Liver (tissue), 3 donors: ENCODE measurements at regions not wholly inside any gene's neighbourhood (a gene's known extent, or its start where the extent isn't known, plus 50 kb on each side); places are given as distances from the start of the nearest gene placed in this dataset.

ENCODE experiments used
- CTCF ChIP-seq: fragments of 150-350 bp; IDR thresholded peaks from 2 replicates; pipeline ENCODE4 v1.5.1; 2017; ENCODE audit warnings: improper control_type of control experiment, low read depth, low read length; ENCODE audit not compliant: missing input control
- FOXA1 ChIP-seq: IDR thresholded peaks from 2 replicates; pipeline ENCODE4 v1.6.1; 2016; ENCODE audit warnings: antibody characterized with exemption
- JUND ChIP-seq, 2 donors: IDR thresholded peaks; 2 replicates each; pipeline ENCODE4 v1.6.1; 2016; ENCODE audit warnings: antibody characterized with exemption in 2 of 2
- RXRA ChIP-seq, 2 donors: IDR thresholded peaks; 2 replicates each; pipeline ENCODE4 v1.6.1; 2017 to 2018; ENCODE audit warnings: antibody characterized with exemption in 2 of 2, mild to moderate bottlenecking in 1 of 2
- TAF1 ChIP-seq: conservative IDR thresholded peaks from 2 replicates; pipeline ENCODE4 v1.6.1; 2016; ENCODE audit warnings: antibody characterized with exemption, mild to moderate bottlenecking
- donor health status: healthy.
- donor health status: healthy.

GRCh38 chr1:98292994-98293393, 368.5 kb upstream of the SNX7 start:
- TF ChIP-seq TAF1 (no peak), CTCF (no peak), RXRA (IDR thresholded peaks at IDR 0.05) (no peak), JUND (IDR thresholded peaks at IDR 0.05) (no peak), FOXA1 (no peak)
